NCI-H82 treated with DMSO at 0.1 percent for 48 hours (cell line): ENCODE measurements at regions not wholly inside any gene's neighbourhood (a gene's known extent, or its start where the extent isn't known, plus 50 kb on each side); places are given as distances from the start of the nearest gene placed in this dataset.

Experiments used
- DNase-seq: peaks from one replicate; lab custom pipeline; 2025; ENCODE audit not compliant: unreplicated experiment; lab: John Stamatoyannopoulos, UW

DNA sequence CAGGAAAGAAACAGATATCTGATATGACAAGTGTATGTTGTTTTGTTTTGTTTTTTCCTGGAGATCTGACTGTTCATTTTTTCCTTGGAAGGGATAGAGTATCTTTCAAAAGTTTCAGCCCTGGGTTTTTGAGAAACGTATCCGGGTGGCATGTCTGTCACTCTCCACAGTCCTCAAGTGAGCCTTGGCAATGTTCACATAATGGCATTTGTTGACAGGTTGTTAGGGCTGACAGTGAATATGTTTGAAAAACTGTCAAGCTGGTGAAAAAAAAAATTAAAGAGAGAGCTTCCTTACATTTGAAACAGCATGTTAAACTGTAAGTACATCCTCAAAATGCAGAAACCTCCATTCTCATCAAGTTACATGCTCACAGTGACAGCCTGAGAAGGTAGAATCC, 113.0 kb upstream of the DYNLRB2 start:
- DNase-seq: no peak

DNA sequence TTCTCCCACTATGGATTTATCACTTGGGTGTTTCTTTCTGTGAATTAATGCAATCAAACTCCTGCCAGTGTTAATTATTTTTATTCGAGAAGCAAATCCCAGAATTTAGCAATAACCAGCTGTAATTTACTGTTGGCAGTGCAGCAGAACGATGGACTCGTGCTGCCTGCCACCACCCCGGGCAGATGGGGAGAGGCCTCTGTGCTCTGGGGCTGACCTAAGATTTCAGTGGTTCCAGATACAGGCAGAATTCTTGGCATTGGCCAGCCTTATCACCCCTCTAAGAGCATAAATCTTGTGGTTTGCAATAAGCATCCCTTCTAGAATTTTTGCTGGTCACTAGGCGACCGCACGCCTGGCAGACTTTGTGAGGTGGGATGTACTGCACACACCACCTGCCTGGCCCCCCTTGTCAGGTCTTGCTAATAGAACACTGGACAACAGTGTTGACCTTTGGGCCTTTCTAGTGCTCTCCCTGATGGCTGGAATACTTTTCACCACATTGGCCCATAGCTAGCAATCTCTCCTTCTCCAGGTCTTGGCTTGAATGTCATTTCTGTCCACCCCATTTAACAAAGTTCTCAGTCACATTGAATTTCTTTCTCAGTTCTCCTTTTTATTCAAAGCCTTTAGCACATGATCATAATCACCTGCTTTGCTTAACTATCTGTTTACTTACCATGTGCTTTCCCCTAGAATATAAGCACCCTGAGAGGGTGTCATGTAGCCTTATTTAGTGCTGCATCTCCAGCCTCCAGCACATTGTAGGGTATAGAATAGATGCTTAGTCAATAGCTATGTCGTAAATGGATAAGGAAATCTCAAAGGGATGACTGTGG, 122.1 kb upstream of the DYNLRB2 start:
- DNase-seq: no peak

GRCh38 chr16:80417706-80418271, 123.0 kb upstream of the DYNLRB2 start:
- DNase-seq: no peak

- DNase-seq: no peak
Measured at GRCh38 chr16:80408014-80408413, 132.8 kb upstream of the DYNLRB2 start.

DNA sequence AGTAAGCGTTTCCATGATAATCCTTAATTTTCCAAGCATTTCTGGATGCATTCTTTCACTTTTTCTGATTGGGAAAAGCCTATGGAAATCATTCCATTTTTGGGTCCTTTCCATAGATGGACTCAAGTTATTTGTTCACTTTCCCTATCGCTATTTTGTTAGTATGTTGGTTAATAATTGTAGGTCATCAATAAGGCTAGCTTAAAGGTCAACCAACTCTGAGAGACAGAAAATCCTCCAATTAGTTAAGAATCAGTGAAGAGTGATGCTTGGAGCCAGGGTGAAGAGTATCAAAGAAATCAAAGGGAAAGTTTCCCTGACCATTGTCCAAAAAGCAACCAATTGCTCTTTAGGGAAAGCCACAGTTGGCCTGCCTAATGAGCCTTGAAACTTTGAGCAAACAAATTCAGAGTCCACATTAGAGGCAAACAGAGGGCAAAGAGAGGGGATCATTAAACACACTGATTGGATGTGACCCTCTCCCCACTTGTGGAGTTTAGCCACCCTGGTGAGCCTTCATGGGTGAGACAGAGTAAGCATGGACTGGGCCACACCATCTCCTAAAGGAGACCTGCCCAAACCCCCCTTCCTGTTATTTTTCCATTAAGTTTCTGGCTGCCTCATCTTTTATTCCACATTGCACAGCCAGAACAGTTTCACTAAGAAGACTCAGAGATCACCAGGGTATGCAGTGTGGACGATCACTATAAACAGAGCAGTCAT, 133.4 kb upstream of the DYNLRB2 start:
- DNase-seq: no peak

DNA sequence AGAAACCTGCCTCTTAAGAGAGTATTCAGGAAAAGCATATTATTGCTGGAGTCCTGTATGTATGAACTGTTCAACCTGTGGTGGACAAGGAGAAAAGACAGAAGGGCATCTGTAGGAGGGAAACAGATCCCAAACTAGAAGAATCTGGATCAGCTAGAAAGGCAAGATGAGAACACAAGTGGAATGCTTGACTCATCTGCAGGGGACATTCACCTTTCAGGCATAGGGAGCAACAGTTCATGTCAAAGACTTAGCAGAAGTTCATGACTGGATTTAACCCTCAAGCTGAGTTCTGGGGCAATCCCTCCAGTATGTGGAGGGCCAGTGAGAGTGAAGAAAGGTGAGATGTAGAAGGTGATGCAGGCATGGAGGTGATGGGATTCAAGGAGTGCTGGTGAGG, 135.9 kb upstream of the DYNLRB2 start:
- no peak for DNase-seq

- no peak for DNase-seq
Measured at GRCh38 chr16:80403894-80404293, 136.9 kb upstream of the DYNLRB2 start.

- DNase-seq: no peak
Measured at GRCh38 chr16:80390871-80391489, 149.8 kb upstream of the DYNLRB2 start.

GRCh38 chr16:80390046-80390445, 150.7 kb upstream of the DYNLRB2 start:
- DNase-seq: no peak

DNA sequence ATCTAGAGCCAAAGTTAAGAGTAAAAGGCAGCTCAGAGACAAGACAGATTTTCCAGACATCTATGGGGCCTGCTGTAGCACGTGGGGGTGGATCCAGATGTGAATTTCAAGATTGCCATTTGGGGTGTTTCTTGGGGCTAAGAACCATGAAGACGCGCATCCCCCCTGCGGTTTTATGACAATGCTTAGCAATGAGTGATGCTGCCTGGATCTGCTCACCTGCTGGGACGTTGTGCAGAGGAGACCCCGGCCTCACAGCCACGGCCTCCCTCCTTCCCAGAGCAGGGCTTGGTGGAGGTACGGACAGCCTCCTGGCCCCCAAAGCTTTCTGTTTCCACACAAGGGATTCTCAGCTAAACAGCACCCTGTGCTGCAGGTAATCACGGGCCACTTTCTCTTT, 151.5 kb upstream of the DYNLRB2 start:
- no peak for DNase-seq

DNA sequence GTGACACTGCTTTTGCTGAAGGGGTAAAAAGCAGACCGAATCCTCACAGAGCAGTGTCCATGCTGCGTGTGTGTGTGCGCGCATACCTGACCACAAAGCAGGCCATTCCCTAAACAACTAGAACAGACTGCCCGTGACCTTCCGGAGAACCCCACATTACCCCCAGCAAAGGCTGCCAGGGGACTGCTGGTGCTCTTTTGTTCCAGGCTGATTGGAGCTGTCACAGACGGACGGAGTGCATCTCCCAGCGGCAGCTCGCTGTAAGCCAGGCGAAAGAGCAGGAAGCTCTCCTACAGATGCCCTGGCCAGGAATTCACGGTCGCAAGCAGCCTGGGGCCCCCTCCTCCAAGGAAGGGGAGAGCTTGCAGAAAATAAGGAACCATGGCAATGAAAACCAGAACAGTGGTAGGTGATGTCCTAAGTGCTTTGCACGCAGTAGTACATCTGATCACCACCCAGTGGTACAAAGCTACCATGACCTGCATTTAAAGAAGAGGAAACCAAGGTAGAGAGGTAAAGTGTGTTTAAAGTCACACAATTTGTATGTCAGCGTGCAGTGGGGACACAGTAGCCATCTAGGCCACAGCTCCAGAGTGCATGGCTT, 153.4 kb upstream of the DYNLRB2 start:
- no peak for DNase-seq

GRCh38 chr16:80384862-80385261, 155.9 kb upstream of the DYNLRB2 start:
- no peak for DNase-seq

- DNase-seq: no peak
Measured at GRCh38 chr16:80380514-80380913, 160.3 kb upstream of the DYNLRB2 start.

GRCh38 chr16:80377096-80377956, 163.5 kb upstream of the DYNLRB2 start:
- no peak for DNase-seq

GRCh38 chr16:80375973-80376372, 164.8 kb upstream of the DYNLRB2 start:
- no peak for DNase-seq

DNA sequence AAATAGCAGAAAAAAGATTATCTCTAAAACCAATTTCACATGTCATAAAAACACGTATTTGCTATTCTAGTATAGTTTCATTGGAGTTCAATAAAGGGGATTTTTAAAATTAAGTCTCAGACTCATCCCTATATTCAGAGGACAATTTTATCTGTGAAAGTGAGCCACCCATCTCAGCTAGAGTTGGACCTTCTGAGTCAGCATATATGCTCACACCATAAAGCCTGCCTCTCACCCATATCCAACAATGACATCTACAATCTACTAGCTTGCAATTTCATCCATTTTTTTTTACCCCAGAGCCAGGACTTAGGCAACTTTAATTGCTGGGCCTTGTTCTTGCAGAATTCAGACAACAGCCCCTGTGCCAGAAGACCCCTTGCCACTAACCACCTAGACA, 165.3 kb upstream of the DYNLRB2 start:
- no peak for DNase-seq

DNA sequence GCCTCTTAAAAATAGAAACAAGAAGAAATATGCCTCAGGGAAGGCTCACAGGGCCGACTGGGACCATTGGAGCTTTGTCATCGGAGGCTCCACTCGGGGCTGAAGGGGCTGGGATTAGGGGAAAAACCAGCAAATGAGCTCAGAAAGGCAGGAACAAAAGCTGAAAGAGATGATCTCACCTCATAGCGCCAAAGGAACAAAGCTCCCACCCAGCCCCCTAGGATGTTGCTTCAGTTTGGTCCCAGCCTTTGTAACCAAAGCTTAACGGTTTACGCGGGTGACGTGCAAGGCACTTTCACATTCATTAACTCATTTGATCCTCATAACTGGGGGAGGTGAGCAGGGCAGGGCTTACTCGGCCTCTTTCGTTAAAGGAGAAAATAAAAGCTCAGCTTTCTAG, 168.5 kb upstream of the DYNLRB2 start:
- no peak for DNase-seq

DNA sequence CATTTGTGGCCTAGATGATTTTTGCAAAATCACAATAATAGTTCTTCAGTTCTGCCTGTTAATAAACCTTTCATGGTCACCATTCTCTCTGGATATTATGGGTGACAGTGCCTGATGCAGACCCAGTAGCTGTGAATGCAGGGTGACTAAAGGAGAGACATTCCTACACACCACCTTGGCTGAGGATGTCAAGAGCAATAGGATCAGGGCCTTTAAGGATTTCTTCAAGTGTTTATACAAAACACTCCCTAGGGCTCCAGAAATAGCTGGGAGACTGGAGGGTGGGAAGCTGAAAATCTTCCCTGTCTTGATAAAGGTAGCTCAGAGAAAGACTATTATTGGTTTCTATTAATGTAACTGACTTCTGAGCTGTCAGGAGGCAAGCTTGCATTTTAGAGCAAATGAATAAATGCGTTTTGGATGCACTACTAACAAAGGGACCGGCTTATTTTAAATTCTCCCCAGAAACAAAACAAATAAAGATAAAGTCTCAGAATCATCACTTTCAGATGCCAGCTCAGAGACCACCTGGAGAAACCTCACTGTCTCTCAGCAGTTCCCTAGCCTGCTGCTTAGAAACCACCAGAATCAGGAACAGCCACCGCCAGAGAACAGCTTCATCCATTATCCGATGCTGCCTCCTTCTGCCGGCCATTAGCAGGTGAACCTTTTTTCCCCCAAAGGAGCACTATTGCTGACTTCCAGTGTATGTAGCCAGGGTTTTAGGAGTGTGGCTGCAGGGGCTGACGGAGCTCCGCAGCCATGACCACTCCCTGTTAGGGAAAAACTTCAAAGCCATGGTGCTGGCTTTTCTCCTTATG, 171.4 kb upstream of the DYNLRB2 start:
- no peak for DNase-seq

DNA sequence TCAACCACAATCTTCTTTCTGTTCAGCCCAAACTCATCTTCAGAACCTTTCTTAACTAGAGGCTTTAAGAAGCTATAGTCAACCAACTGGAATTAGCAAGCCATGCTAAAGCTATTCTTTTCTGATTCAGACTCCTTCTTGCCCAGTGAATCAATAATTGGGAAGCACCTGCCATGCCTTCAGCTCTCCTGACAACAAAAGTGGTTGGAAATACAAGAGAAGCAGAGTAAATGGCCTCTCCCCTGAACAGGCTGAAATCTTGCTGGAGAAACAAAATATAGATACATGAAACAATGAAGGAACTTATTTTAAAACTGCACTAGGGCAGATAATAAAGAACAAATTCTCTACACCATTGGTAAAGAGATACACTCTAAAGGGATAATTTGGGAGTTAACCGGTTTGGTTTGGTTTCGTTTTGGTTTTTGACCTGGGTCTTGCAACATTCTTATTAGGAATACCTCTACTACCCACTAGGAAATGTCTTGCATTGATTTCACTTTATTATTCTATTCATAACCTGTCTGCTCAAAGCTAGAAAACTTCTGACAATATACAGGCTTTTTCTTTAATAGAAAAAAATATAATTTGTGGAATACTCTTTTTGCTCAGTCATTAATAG, 173.6 kb upstream of the DYNLRB2 start:
- no peak for DNase-seq
